ENCODE measurements at regions not wholly inside any gene's neighbourhood (a gene's known extent, or its start where the extent isn't known, plus 50 kb on each side); places are given as distances from the start of the nearest gene placed in this dataset.
"Not testable (repeated sequence)": the region's sequence is repeated elsewhere in the genome, so short reads cannot be mapped to it uniquely, and the experiment has no call there.

DNA sequence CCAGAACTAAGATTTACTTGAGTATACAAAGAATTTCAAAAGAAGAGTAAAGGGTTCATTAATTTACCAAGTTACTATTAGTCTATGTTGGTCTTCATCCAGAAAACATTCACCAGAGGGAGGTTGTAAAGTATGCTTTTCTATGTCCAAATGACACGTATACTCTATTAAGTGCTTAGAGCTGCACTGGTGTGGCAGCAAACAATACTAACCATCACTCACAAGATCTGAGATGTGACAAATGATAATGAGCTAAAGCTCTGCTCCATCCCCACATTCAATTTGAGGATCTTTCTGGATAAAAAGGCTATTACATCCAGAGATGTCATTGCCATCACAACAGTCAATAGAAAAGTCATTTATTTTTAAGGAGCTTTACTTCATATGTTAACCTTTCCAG lies 926.5 kb upstream of the KLHL29 start:
- no peak for DNase-seq (ENCODE audit: extremely low read depth, low read depth)
- TF ChIP-seq CTCF (IDR thresholded peaks at IDR 0.05; ENCODE audit: low read depth, low read length) = no peak

- DNase-seq (ENCODE audit: extremely low read depth, low read depth) = not testable (repeated sequence)
Observed at GRCh38 chr2:22475103-22475502, 909.9 kb upstream of the KLHL29 start.

GRCh38 chr2:22478329-22478728 lies 906.6 kb upstream of the KLHL29 start:
- no peak for DNase-seq (ENCODE audit: extremely low read depth, low read depth)
- TF ChIP-seq CTCF (IDR thresholded peaks at IDR 0.05; ENCODE audit: low read depth, low read length) = no peak

- no peak for TF ChIP-seq CTCF (IDR thresholded peaks at IDR 0.05; ENCODE audit: low read depth, low read length)
- DNase-seq (ENCODE audit: extremely low read depth, low read depth) = no peak
Observed at GRCh38 chr2:22481486-22482259, 903.3 kb upstream of the KLHL29 start.

- TF ChIP-seq CTCF (IDR thresholded peaks at IDR 0.05; ENCODE audit: low read depth, low read length) = no peak
- no peak for DNase-seq (ENCODE audit: extremely low read depth, low read depth)
Observed at GRCh38 chr2:22483036-22483435, 901.9 kb upstream of the KLHL29 start.

GRCh38 chr2:22485486-22485885 lies 899.5 kb upstream of the KLHL29 start:
- DNase-seq (ENCODE audit: extremely low read depth, low read depth) = no peak

DNA sequence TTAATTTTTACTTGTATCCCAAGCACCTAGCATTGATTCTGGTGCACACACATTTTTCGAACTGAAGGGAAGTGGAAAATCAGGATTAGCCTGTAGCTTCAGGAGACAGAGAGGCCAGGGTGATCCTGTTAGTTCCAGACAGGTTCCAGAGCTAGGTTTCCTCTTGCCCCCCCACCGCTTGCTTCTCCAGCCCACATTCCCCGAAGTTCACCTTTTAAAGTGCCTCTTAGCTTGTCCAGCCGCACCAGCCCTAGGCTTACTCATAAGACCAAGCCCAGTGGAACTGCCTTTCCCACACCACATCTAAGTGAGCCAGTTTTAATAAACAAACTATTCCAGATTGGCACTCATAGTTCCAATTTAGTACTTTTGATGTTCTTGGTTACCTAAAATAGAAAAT lies 898.6 kb upstream of the KLHL29 start:
- TF ChIP-seq CTCF (IDR thresholded peaks at IDR 0.05; ENCODE audit: low read depth, low read length) = no peak
- DNase-seq (ENCODE audit: extremely low read depth, low read depth) = no peak

More at GRCh38 chr2:22485486-22485885, 899.5 kb upstream of the KLHL29 start:
- no peak for TF ChIP-seq CTCF (IDR thresholded peaks at IDR 0.05; ENCODE audit: low read depth, low read length)

- no peak for DNase-seq (ENCODE audit: extremely low read depth, low read depth)
- TF ChIP-seq CTCF (IDR thresholded peaks at IDR 0.05; ENCODE audit: low read depth, low read length) = no peak
Observed at GRCh38 chr2:22487036-22487435, 897.9 kb upstream of the KLHL29 start.
